Stimulated activated CD8-positive, alpha-beta memory T cell treated with anti-CD3 and anti-CD28 coated beads, Interleukin-12 subunit alpha, Interleukin-12 subunit beta, amount 100 ng/mL, for 4 hours (primary cell): ENCODE measurements at regions not wholly inside any gene's neighbourhood (a gene's known extent, or its start where the extent isn't known, plus 50 kb on each side); places are given as distances from the start of the nearest gene placed in this dataset.

Source experiments
- DNase-seq: peaks from one replicate; pipeline ENCODE4 v3.0.0-alpha.2; 2020; ENCODE audit warnings: low read depth

GRCh38 chr1:67616394-67616985 is 68.5 kb upstream of the GADD45A start:
- DNase-seq, result no peak

GRCh38 chr1:67618285-67619018 is 66.5 kb upstream of the GADD45A start:
- no peak for DNase-seq

- no peak for DNase-seq
Measured at GRCh38 chr1:67619080-67619479, 65.9 kb upstream of the GADD45A start.

- no peak for DNase-seq
Measured at GRCh38 chr1:67623906-67624305, 61.1 kb upstream of the GADD45A start.

- DNase-seq, result no peak
Measured at GRCh38 chr1:67624680-67625079, 60.3 kb upstream of the GADD45A start.

GRCh38 chr1:67626090-67626860 is 58.7 kb upstream of the GADD45A start:
- no peak for DNase-seq

- DNase-seq, result no peak
Measured at GRCh38 chr1:67626861-67627235, 58.2 kb upstream of the GADD45A start.

GRCh38 chr1:67627336-67627735 is 57.7 kb upstream of the GADD45A start:
- DNase-seq, result no peak

GRCh38 chr1:67627906-67628305 is 57.1 kb upstream of the GADD45A start:
- DNase-seq, result no peak

- no peak for DNase-seq
Measured at GRCh38 chr1:67629370-67630075, 55.5 kb upstream of the GADD45A start.

GRCh38 chr1:67630438-67631045 is 54.5 kb upstream of the GADD45A start:
- DNase-seq, result no peak

GRCh38 chr1:67632356-67632755 is 52.6 kb upstream of the GADD45A start:
- no peak for DNase-seq

- no peak for DNase-seq
Measured at GRCh38 chr1:67632811-67633655, 52.0 kb upstream of the GADD45A start.

- DNase-seq, result no peak
Measured at GRCh38 chr1:67634396-67634935, 50.5 kb upstream of the GADD45A start.

GRCh38 chr1:67635055-67635809 is 49.8 kb upstream of the GADD45A start:
- no peak for DNase-seq
